Keratinocyte (primary cell): ENCODE measurements at regions not wholly inside any gene's neighbourhood (a gene's known extent, or its start where the extent isn't known, plus 50 kb on each side); places are given as distances from the start of the nearest gene placed in this dataset.
A peak's percentile ranks its signal among the peaks of the same experiment; 100 is the strongest.

ENCODE experiments used
- DNase-seq: peaks from one replicate; pipeline ENCODE4 v3.0.0-alpha.2; 2011; ENCODE audit warnings: low read depth, missing footprints, low spot score
- FAIRE-seq: peaks from 2 replicates; lab custom pipeline; 2011; peaks lifted over from hg19 to GRCh38; lab: Jason Lieb, UNC
- H2AFZ ChIP-seq: 2 replicates; pipeline ENCODE4 v1.6.0; 2012; ENCODE audit warnings: low read length, control low read depth, inconsistent platforms; ENCODE audit not compliant: control insufficient read depth
- H3K27ac ChIP-seq: 2 replicates; pipeline ENCODE4 v1.5.1; 2011; ENCODE audit warnings: low read length; ENCODE audit not compliant: control insufficient read depth, insufficient read depth
- H3K27me3 ChIP-seq: 3 replicates; pipeline ENCODE4 v1.6.0; 2011; ENCODE audit warnings: low read length; ENCODE audit not compliant: control insufficient read depth, insufficient read depth; ENCODE audit errors: extremely low read depth
- H3K36me3 ChIP-seq, 2 experiments: 2 replicates in 1 of 2; 3 replicates in 1 of 2; pipeline ENCODE4 v1.5.1; 2011; ENCODE audit warnings: low read length in 2 of 2, mild to moderate bottlenecking in 1 of 2; ENCODE audit not compliant: control insufficient read depth in 2 of 2, insufficient read depth in 2 of 2; ENCODE audit errors: extremely low read depth in 1 of 2
- H3K4me1 ChIP-seq: 3 replicates; pipeline ENCODE4 v1.5.1; 2011; ENCODE audit warnings: low read length; ENCODE audit not compliant: control insufficient read depth, insufficient read depth; ENCODE audit errors: extremely low read depth
- H3K4me2 ChIP-seq: 3 replicates; pipeline ENCODE4 v1.6.0; 2011; ENCODE audit warnings: low read depth, low read length; ENCODE audit not compliant: control insufficient read depth, insufficient read depth; ENCODE audit errors: extremely low read depth
- H3K4me3 ChIP-seq, 3 experiments: fragments of 200-600 bp in 1 of 3; sonication (generic) in 1 of 3; 2 replicates in 2 of 3; 3 replicates in 1 of 3; pipeline ENCODE4 v1.5.1; 2011 to 2016; ENCODE audit warnings: low read length in 3 of 3, mild to moderate bottlenecking in 3 of 3, control low read depth in 2 of 3, inconsistent platforms in 1 of 3, low read depth in 1 of 3, mixed read lengths in 1 of 3, mixed run types in 1 of 3, moderate library complexity in 1 of 3; ENCODE audit not compliant: control insufficient read depth in 2 of 3, insufficient read depth in 2 of 3; ENCODE audit errors: extremely low read depth in 1 of 3
- H3K79me2 ChIP-seq: 2 replicates; pipeline ENCODE4 v1.6.0; 2012; ENCODE audit warnings: low read length; ENCODE audit not compliant: control insufficient read depth, insufficient read depth
- H3K9ac ChIP-seq: 3 replicates; pipeline ENCODE4 v1.6.0; 2011; ENCODE audit warnings: low read length; ENCODE audit not compliant: control insufficient read depth, insufficient read depth; ENCODE audit errors: extremely low read depth
- H3K9me1 ChIP-seq: 3 replicates; pipeline ENCODE4 v1.6.0; 2011; ENCODE audit warnings: low read length; ENCODE audit not compliant: control insufficient read depth, insufficient read depth; ENCODE audit errors: extremely low read depth
- H3K9me3 ChIP-seq: 2 replicates; pipeline ENCODE4 v1.5.1; 2012; ENCODE audit warnings: low read depth, low read length; ENCODE audit not compliant: control insufficient read depth
- H4K20me1 ChIP-seq: 3 replicates; pipeline ENCODE4 v1.6.0; 2011; ENCODE audit warnings: low read length; ENCODE audit not compliant: control insufficient read depth, insufficient read depth; ENCODE audit errors: extremely low read depth
- CTCF ChIP-seq, 3 experiments: IDR thresholded peaks in 1 of 3; conservative IDR thresholded peaks in 1 of 3; optimal IDR thresholded peaks in 1 of 3; 2 replicates in 2 of 3; 3 replicates in 1 of 3; pipeline versions ENCODE3 to v1.5.1; 2011; ENCODE audit warnings: low read length in 3 of 3, mild to moderate bottlenecking in 3 of 3, moderate library complexity in 2 of 3, control low read depth in 1 of 3, inconsistent platforms in 1 of 3; ENCODE audit not compliant: insufficient read depth in 2 of 3; ENCODE audit errors: extremely low read depth in 1 of 3
- EZH2 ChIP-seq: IDR thresholded peaks from one replicate; pipeline ENCODE4 v1.6.1; 2012; ENCODE audit warnings: inconsistent platforms, mild to moderate bottlenecking, low read length, moderate library complexity
- dilution Hi-C: fragments of 300-500 bp; cut with MboI; formaldehyde crosslinking; loops from one replicate; pipeline ENCODE4 v1.7.0; 2020; ENCODE audit warnings: low sequenced_read_pairs; ENCODE audit not compliant: extremely low pct_ligation_motif_present

- no peak for FAIRE-seq
- no peaks in the 10 kb centered on the region for H3K9me3 ChIP-seq
- no peak overlapping the region for H2AFZ ChIP-seq
- no peak overlapping the region for H3K4me3 ChIP-seq
- no peaks in the 10 kb centered on the region for H3K79me2 ChIP-seq
- peak overlapping the region; percentile 70 for H3K4me2 ChIP-seq
- peaks cover 45% of the 10 kb centered on the region for H3K4me1 ChIP-seq
- dilution Hi-C loops, result no loop called here
- no peak for DNase-seq
- H3K9ac ChIP-seq, result no peak overlapping the region
- no peaks in the 10 kb centered on the region for H4K20me1 ChIP-seq
- H3K27ac ChIP-seq, result no peak overlapping the region
- TF ChIP-seq CTCF (optimal IDR thresholded peaks at IDR 0.05 in 1 of 3, IDR thresholded peaks at IDR 0.05 in 1 of 3, conservative IDR thresholded peaks at IDR 0.05 in 1 of 3; ENCODE audit: extremely low read depth in 1 of 3, insufficient read depth in 2 of 3, low read length in 3 of 3) (no peak), EZH2 (no peak)
- H3K27me3 ChIP-seq, result no peaks in the 10 kb centered on the region
- no peaks in the 10 kb centered on the region for H3K36me3 ChIP-seq
- peaks cover 2% of the 10 kb centered on the region for H3K9me1 ChIP-seq
Measured at GRCh38 chr2:236876642-236877041, 209.0 kb upstream of the COPS8 start.

- peaks cover 2% of the 10 kb centered on the region for H3K9me1 ChIP-seq
- dilution Hi-C loops, result no loop called here
Measured at GRCh38 chr2:236877972-236878371, 207.7 kb upstream of the COPS8 start.

More at GRCh38 chr2:236877972-236878371, 207.7 kb upstream of the COPS8 start:
- Histone ChIP-seq H3K9ac (no peak overlapping the region), H2AFZ (no peak overlapping the region), H3K4me3 (no peak overlapping the region), H3K36me3 (no peaks in the 10 kb centered on the region), H3K9me3 (no peaks in the 10 kb centered on the region), H3K4me2 (no peak overlapping the region), H3K4me1 (peaks cover 34% of the 10 kb centered on the region), H3K27ac (no peak overlapping the region), H3K27me3 (no peaks in the 10 kb centered on the region), H4K20me1 (no peaks in the 10 kb centered on the region), H3K79me2 (no peaks in the 10 kb centered on the region)
- TF ChIP-seq CTCF (optimal IDR thresholded peaks at IDR 0.05 in 1 of 3, IDR thresholded peaks at IDR 0.05 in 1 of 3, conservative IDR thresholded peaks at IDR 0.05 in 1 of 3; ENCODE audit: extremely low read depth in 1 of 3, insufficient read depth in 2 of 3, low read length in 3 of 3) (no peak), EZH2 (no peak)
- DNase-seq (no peak), FAIRE-seq (no peak)
